NT2/D1 (cell line): ENCODE measurements at regions not wholly inside any gene's neighbourhood (a gene's known extent, or its start where the extent isn't known, plus 50 kb on each side); places are given as distances from the start of the nearest gene placed in this dataset.

ENCODE experiments used
- DNase-seq: peaks from one replicate; pipeline ENCODE4 v3.0.0-alpha.2; 2011; ENCODE audit warnings: low read depth, low spot score
- H3K27me3 ChIP-seq: 2 replicates; pipeline ENCODE4 v1.6.0; 2011; ENCODE audit warnings: mild to moderate bottlenecking; ENCODE audit not compliant: insufficient read length, insufficient read depth
- H3K36me3 ChIP-seq: 2 replicates; pipeline ENCODE4 v1.6.1; 2011; ENCODE audit warnings: mild to moderate bottlenecking, low read length, mixed read lengths; ENCODE audit not compliant: insufficient read depth, insufficient read length
- H3K4me1 ChIP-seq: 2 replicates; pipeline ENCODE4 v1.5.1; 2011; ENCODE audit not compliant: insufficient read depth, insufficient read length
- H3K4me3 ChIP-seq: 2 replicates; pipeline ENCODE4 v1.5.1; 2011; ENCODE audit warnings: low read depth; ENCODE audit not compliant: insufficient read length
- H3K9ac ChIP-seq: 2 replicates; pipeline ENCODE4 v1.6.0; 2011; ENCODE audit warnings: low read depth; ENCODE audit not compliant: insufficient read length
- H3K9me3 ChIP-seq: 2 replicates; pipeline ENCODE4 v1.5.1; 2011; ENCODE audit warnings: mild to moderate bottlenecking, low read length; ENCODE audit not compliant: insufficient read depth
- SUZ12 ChIP-seq: IDR thresholded peaks from 2 replicates; pipeline ENCODE4 v1.6.1; 2011; ENCODE audit not compliant: insufficient read length, insufficient read depth; ENCODE audit errors: extremely low read depth
- YY1 ChIP-seq: IDR thresholded peaks from 2 replicates; pipeline ENCODE4 v1.6.1; 2011; ENCODE audit not compliant: insufficient read length, insufficient read depth
- ZNF274 ChIP-seq: IDR thresholded peaks from 2 replicates; pipeline ENCODE4 v1.6.1; 2011; ENCODE audit warnings: mild to moderate bottlenecking, low read depth, low read length

- no peak for DNase-seq
- TF ChIP-seq YY1, result no peak
- no peak for TF ChIP-seq ZNF274
- TF ChIP-seq SUZ12, result no peak
- Histone ChIP-seq H3K9ac (peak overlapping the region; percentile 17), H3K4me1 (peaks cover 3% of the 10 kb centered on the region), H3K36me3 (no peaks in the 10 kb centered on the region), H3K4me3 (no peak overlapping the region), H3K27me3 (no peaks in the 10 kb centered on the region), H3K9me3 (no peaks in the 10 kb centered on the region)
Measured at GRCh38 chr16:55048745-55049144, 118.1 kb downstream of the IRX5 start.

- DNase-seq, result no peak
- Histone ChIP-seq H3K4me1 (peaks cover 5% of the 10 kb centered on the region), H3K36me3 (no peaks in the 10 kb centered on the region), H3K9ac (no peak overlapping the region), H3K4me3 (no peak overlapping the region), H3K27me3 (peaks cover 21% of the 10 kb centered on the region), H3K9me3 (no peaks in the 10 kb centered on the region)
- no peak for TF ChIP-seq SUZ12
Measured at GRCh38 chr16:55051571-55052347, 121.1 kb downstream of the IRX5 start.

GRCh38 chr16:55052348-55052734 is 121.7 kb downstream of the IRX5 start:
- TF ChIP-seq ZNF274 (no peak), SUZ12 (no peak), YY1 (no peak)
- no peak for DNase-seq

GRCh38 chr16:55052741-55053415 is 122.2 kb downstream of the IRX5 start:
- DNase-seq, result no peak
- Histone ChIP-seq H3K27me3 (peaks cover 32% of the 10 kb centered on the region), H3K4me3 (no peak overlapping the region), H3K36me3 (no peaks in the 10 kb centered on the region), H3K9me3 (no peaks in the 10 kb centered on the region), H3K4me1 (peaks cover 8% of the 10 kb centered on the region), H3K9ac (no peak overlapping the region)
- TF ChIP-seq SUZ12, result no peak
- no peak for TF ChIP-seq ZNF274
- no peak for TF ChIP-seq YY1

More at GRCh38 chr16:55052348-55052734, 121.7 kb downstream of the IRX5 start:
- no peaks in the 10 kb centered on the region for H3K36me3 ChIP-seq
- H3K4me3 ChIP-seq, result no peak overlapping the region
- peaks cover 6% of the 10 kb centered on the region for H3K4me1 ChIP-seq
- H3K9ac ChIP-seq, result no peak overlapping the region
- H3K27me3 ChIP-seq, result peaks cover 27% of the 10 kb centered on the region
- no peaks in the 10 kb centered on the region for H3K9me3 ChIP-seq

- Histone ChIP-seq H3K4me3 (no peak overlapping the region), H3K36me3 (no peaks in the 10 kb centered on the region), H3K27me3 (peaks cover 51% of the 10 kb centered on the region), H3K4me1 (peaks cover 8% of the 10 kb centered on the region), H3K9ac (no peak overlapping the region), H3K9me3 (no peaks in the 10 kb centered on the region)
- TF ChIP-seq YY1 (no peak), SUZ12 (no peak), ZNF274 (no peak)
- DNase-seq, result peak; percentile 15
Measured at GRCh38 chr16:55055262-55055661, 124.6 kb downstream of the IRX5 start.

- Histone ChIP-seq H3K27me3 (peaks cover 57% of the 10 kb centered on the region), H3K4me3 (peak overlapping the region; percentile 37), H3K36me3 (no peaks in the 10 kb centered on the region), H3K9ac (peak overlapping the region; percentile 45), H3K4me1 (peaks cover 8% of the 10 kb centered on the region), H3K9me3 (no peaks in the 10 kb centered on the region)
- peak; percentile 38 for DNase-seq
- TF ChIP-seq ZNF274 (no peak), SUZ12 (no peak), YY1 (no peak)
Measured at GRCh38 chr16:55056585-55057401, 126.1 kb downstream of the IRX5 start.

GRCh38 chr16:55057866-55058265 is 127.2 kb downstream of the IRX5 start:
- Histone ChIP-seq H3K4me3 (no peak overlapping the region), H3K9ac (no peak overlapping the region), H3K4me1 (peaks cover 6% of the 10 kb centered on the region), H3K9me3 (no peaks in the 10 kb centered on the region), H3K27me3 (peaks cover 57% of the 10 kb centered on the region), H3K36me3 (no peaks in the 10 kb centered on the region)
- no peak for TF ChIP-seq ZNF274
- TF ChIP-seq SUZ12, result no peak
- TF ChIP-seq YY1, result no peak
- DNase-seq, result no peak
